Astrocyte of the spinal cord (primary cell): ENCODE measurements at regions not wholly inside any gene's neighbourhood (a gene's known extent, or its start where the extent isn't known, plus 50 kb on each side); places are given as distances from the start of the nearest gene placed in this dataset.
"Not testable (repeated sequence)": the region's sequence is repeated elsewhere in the genome, so short reads cannot be mapped to it uniquely, and the experiment has no call there.

Experiments
- DNase-seq: peaks from one replicate; pipeline ENCODE4 v3.0.0; 2011; ENCODE audit warnings: low read depth, low spot score
- H3K4me3 ChIP-seq: 2 replicates; pipeline ENCODE4 v1.5.1; 2011; ENCODE audit warnings: low read depth, mild to moderate bottlenecking, low read length, moderate library complexity
- CTCF ChIP-seq: IDR thresholded peaks from 2 replicates; pipeline ENCODE4 v1.5.1; 2012; ENCODE audit warnings: low read depth, mild to moderate bottlenecking, low read length, inconsistent platforms
- in situ Hi-C: cut with HindIII; loops from 2 replicates; pipeline ENCODE4 v1.10.0; 2017; ENCODE audit warnings: low sequenced_read_pairs

- in situ Hi-C loops, result no loop called here
- no peak overlapping the region for H3K4me3 ChIP-seq
- TF ChIP-seq CTCF, result no peak
- DNase-seq, result no peak
These were observed 283.8 kb downstream of the ALDH8A1 start for GRCh38 chr6:134666125-134666524.

- TF ChIP-seq CTCF, result no peak
- in situ Hi-C loops, result no loop called here
- H3K4me3 ChIP-seq, result no peak overlapping the region
- no peak for DNase-seq
These were observed 284.7 kb downstream of the ALDH8A1 start for GRCh38 chr6:134665029-134665723.

DNA sequence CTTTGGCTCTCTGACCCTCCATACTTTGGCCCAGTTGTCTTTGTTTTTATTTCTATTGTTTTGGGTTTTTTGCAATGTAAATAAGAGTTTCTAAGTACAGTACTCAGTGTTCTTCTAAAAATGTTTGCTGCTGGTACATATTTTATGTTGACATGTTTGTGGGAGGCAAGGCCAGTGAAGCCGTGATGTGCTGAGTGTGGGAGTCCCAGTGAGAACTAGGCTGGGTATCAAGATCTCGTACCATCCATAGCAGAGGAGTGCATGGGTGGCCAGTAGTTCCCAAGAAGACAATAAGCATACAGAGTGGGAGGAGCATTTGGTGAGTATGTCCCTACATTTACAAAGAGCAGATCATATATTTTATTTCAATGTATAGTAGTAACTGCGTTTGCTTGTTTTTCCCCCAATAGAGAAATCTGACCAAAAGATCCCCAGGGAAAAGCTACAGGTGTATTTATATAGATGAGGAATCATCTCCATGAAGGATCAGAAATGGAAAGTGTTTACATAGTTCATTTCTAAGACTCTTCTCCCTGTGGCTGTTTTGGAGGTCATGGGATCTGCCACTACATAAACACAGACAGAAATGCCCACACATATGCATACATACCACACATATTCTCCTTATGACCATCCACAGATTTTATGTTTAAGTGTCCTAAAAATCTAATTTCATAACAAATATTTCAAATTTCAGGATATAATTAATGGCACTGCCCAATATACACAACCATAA is 285.9 kb downstream of the ALDH8A1 start:
- no peak for DNase-seq
- no peak overlapping the region for H3K4me3 ChIP-seq
- no peak for TF ChIP-seq CTCF
- in situ Hi-C loops, result no loop called here

GRCh38 chr6:134663356-134663755 is 286.5 kb downstream of the ALDH8A1 start:
- no peak for TF ChIP-seq CTCF

DNA sequence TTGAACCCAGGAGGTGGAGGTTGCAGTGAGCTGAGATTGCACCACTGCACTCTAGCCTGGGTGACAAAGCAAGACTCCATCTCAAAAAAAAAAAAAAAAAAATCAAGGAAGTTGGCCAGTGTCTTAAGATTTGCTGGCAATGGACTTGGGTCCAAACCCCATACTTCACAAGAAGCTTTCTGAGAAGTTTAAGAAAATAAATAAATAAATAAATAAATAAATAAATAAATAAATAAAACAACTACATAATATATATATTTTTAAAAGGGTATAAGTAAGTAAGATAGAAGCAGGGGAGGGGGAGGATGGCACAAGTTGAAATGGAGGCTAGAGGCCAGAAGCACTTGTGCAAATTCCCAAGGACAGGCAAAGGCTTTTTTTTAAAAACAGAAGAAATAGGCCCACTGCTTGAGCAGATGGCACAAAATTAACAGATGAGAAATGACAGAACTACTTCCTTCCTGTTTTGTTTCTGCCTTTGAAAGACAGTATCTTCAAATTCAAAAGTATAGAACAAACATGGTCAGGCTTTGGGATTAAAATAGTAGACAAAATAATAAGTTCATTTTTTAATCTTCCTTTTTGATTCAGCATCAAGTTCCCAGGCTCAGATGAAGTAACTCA is 287.7 kb downstream of the ALDH8A1 start:
- no peak for DNase-seq
- no peak for TF ChIP-seq CTCF
- in situ Hi-C loops, result no loop called here
- H3K4me3 ChIP-seq, result no peak overlapping the region

More at GRCh38 chr6:134663356-134663755, 286.5 kb downstream of the ALDH8A1 start:
- H3K4me3 ChIP-seq, result no peak overlapping the region
- DNase-seq, result no peak
- in situ Hi-C loops, result no loop called here

DNA sequence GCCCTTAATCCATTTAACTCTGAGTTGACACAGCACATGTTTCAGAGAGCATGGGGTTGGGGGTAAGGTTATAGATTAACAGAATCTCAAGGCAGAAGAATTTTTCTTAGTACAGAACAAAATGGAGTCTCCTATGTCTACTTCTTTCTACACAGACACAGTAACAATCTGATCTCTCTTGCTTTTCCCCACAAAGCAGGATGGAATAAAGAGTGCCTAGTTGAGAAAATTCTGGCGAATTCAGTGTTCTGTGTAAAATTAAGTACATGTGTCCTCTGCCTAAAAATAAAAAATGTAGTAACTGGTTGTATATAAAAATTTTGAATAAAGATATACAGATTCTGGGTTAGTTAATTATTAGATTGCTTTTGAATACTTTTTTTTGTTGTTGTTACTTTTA is 290.0 kb downstream of the ALDH8A1 start:
- DNase-seq, H3K4me3 ChIP-seq, in situ Hi-C loops: not testable (repeated sequence)

GRCh38 chr6:134658596-134658995 is 291.3 kb downstream of the ALDH8A1 start:
- DNase-seq, result no peak
- in situ Hi-C loops, result no loop called here
- no peak for TF ChIP-seq CTCF
- H3K4me3 ChIP-seq, result no peak overlapping the region
